GM12892 (cell line): ENCODE measurements at regions not wholly inside any gene's neighbourhood (a gene's known extent, or its start where the extent isn't known, plus 50 kb on each side); places are given as distances from the start of the nearest gene placed in this dataset.
"Not testable (repeated sequence)": the region's sequence is repeated elsewhere in the genome, so short reads cannot be mapped to it uniquely, and the experiment has no call there.

Experiments used
- DNase-seq: peaks from one replicate; pipeline ENCODE4 v3.0.0; 2011; ENCODE audit not compliant: insufficient read length
- FAIRE-seq: peaks from 2 replicates; lab custom pipeline; 2011; peaks lifted over from hg19 to GRCh38; lab: Jason Lieb, UNC
- POLR2A ChIP-seq: IDR thresholded peaks from 2 replicates; pipeline ENCODE4 v1.6.1; 2011; ENCODE audit warnings: low read depth, low read length, control low read depth
- POLR2AphosphoS5 ChIP-seq: IDR thresholded peaks from 2 replicates; pipeline ENCODE4 v1.6.1; 2011; ENCODE audit warnings: low read depth, low read length, control low read depth
- TAF1 ChIP-seq: IDR thresholded peaks from 2 replicates; pipeline ENCODE4 v1.6.1; 2011; ENCODE audit warnings: low read depth, mild to moderate bottlenecking, control low read depth, low read length, borderline replicate concordance

DNA sequence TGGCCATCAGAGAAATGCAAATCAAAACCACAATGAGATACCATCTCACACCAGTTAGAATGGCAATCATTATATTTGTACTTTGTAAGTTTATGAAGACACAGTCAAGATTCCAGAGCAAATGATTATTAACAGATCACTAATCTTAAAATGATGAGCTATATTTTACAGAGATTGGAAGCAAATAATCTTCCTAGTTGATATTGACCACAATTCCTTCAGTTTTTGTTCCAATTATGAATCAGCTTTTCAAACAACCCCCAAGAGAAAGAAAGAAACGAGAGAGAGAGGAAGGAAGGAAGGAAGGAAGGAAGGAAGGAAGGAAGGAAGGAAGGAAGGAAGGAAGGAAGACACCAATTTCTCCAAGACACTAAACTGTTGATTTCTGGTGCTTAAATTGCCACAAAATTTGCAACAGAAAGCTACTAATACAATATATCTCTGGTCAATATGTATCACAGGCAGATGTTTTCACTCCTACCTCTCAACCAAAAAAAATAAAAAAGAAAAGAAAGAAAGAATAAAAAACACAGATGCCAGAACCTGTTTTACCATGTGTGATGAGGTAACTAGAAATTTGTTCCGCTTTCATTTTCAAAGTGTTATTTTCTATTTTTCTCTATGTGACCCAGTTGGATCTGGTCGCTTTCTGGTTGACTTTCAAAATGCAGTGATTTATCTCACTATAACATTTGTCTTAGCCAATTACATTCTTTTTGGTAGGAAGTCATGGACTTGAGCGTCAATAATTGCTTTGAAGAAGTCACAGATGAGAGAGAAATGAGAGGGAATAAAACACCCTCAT, 1609.6 kb downstream of the SI start:
- no peak for DNase-seq
- no peak for FAIRE-seq
- no peak for TF ChIP-seq POLR2A
- no peak for TF ChIP-seq POLR2AphosphoS5
- no peak for TF ChIP-seq TAF1

DNA sequence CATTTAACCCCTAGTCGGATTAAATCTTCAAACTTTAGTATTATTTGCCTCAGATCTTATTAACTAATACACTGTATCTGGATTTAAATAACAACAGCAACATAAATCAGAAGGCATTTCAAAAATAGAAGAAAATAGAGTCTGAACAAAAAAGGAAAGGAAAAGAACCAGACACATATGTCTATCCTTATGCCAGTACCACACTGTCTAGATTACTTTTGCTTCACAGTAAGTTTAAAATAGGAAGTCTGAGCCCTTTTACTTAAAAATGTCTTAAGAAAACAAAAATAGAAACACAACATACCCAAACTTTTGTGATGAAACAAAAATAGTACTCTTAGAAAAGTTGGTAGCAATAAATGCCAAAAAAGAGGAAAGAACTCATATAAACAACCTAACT, 1615.8 kb downstream of the SI start:
- DNase-seq (no peak), FAIRE-seq (no peak)
- TF ChIP-seq POLR2A: no peak
- TF ChIP-seq TAF1: no peak
- no peak for TF ChIP-seq POLR2AphosphoS5

DNA sequence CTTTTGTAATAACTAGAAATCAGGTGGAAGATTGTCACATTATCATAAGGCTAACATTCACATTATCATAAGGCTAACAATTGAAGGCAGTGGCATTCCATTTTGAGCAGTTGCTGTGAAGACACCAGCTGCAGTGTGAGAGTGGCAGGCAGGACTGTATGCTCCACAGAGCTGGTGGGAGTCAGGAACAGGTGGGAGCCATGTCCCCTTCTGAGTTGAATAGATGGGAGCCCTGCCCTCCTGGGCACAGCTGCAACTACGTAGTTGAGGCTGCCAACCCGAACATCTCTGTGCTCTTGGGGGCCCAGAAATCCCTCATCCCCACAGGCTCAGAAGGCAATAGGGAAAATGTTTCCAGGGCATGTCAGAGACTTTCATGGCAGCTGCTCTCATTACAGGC, 1627.6 kb downstream of the SI start:
- DNase-seq (no peak), FAIRE-seq (no peak)
- no peak for TF ChIP-seq POLR2A
- TF ChIP-seq TAF1: no peak
- TF ChIP-seq POLR2AphosphoS5: no peak

DNA sequence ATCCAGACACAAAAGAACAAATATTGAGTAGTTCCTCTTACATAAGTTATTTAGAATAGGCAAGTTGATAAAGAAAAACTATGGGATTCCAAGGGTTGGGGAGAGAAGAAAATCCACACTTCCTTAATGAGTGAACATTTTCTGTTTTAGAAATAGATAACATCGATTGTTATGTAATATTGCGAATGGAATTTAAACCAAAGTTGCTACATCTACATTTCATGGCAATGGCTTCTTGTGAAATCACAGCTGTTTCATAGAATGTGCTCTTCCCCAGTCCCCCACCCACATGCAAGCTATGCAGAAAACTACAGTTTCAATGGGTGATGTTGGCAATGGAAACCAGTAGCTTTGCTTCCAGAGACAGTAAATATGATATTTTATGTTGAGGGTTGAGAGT, 1639.5 kb downstream of the SI start:
- no peak for TF ChIP-seq POLR2AphosphoS5
- no peak for TF ChIP-seq TAF1
- TF ChIP-seq POLR2A: no peak
- no peak for DNase-seq
- FAIRE-seq: no peak

DNA sequence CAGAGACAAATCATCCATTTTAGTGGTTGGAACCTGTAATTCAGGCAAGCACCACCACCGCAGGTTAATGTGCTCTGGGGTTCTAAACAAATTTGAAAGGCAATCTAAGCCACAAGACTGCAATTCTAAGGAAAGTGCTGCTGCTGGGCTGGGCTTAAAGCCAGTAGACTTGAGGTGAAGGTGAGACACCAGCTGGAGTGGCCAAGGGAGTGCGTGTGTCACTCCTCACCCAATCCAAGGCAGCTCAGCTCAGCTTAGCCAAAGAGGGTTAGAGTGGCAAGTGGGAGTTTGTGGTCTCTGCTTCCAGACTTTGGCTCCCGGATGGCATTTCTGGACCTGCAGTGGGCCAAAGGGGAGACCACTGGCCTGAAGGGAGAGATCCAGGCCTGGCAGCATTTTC, 1655.6 kb downstream of the SI start:
- DNase-seq (no peak), FAIRE-seq (no peak)
- TF ChIP-seq TAF1: no peak
- TF ChIP-seq POLR2AphosphoS5: no peak
- no peak for TF ChIP-seq POLR2A

DNA sequence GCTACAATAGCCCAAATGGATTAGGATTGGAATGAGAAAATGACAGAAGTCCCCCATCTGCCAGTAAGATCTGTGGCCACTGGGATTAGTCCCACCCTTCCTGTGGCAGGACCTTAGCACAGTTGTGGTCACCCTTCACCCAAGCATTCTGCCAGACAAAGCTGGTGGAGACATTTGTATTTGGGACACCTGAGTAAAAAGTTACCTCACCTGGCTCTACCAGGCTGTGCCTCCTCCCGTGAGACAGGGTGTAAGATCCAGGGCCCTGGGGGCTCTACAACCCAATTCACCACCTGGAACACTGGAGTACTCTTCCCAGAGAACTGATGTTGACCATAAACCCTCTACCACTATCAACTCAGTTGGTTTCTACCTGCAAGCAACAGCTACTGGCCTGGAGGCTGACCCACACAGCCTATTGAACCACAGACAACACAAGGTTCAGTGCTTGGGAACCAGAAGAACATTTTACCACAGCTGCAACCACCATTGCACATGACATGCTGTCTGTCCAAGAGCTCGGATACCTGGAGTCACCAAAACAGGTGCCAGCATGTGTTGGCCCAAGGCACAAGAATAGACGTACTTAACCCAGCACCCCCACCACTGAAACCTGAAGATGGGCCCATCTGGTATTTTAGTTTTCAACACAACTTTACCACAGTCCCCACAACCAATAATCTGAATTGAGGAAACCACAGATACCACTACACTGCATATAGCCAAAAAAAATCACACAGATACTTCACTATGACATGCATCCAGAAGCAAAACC, 1686.7 kb downstream of the SI start:
- no peak for FAIRE-seq
- TF ChIP-seq TAF1 (no peak), POLR2A (no peak), POLR2AphosphoS5 (no peak)
- DNase-seq: no peak

DNA sequence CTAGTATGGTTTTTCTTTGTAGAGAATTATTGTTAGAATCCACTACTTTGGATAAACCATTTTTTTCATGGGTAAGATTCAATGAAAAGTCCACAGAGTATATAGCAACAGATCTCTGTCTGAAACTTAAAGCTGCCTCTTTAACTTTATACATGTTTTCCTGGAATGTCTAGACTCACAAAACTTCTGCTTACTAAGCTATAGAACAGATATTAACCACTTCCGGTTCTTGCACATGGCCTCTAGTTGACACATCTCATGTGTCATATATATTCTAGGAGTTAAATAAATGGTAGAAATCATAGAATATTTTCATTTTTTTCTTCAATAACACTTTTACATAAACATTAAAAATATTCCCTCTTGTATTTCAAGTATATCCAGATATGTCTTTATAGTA, 1693.9 kb downstream of the SI start:
- TF ChIP-seq POLR2AphosphoS5 (no peak), TAF1 (no peak), POLR2A (no peak)
- no peak for FAIRE-seq
- no peak for DNase-seq

DNA sequence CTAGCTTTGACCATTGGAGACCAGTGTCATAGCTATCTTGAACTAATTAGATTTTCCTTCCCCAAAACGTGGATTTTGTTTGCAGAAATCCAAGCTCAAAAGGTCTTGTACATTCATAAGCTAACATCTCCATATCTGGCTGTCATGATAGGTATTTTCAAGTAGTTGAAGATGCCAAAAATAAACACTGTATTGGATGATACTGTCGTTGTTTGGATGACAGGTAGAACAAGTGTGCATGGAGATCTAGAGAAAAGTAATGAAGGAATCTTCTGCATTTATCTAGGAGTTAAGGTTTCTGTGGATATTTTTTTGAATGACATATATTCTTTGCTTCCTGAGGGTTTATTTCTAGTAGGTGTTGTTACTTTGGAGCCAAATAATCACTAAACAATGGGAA, 1696.1 kb downstream of the SI start:
- no peak for FAIRE-seq
- TF ChIP-seq POLR2AphosphoS5 (no peak), POLR2A (no peak), TAF1 (no peak)
- DNase-seq: no peak

DNA sequence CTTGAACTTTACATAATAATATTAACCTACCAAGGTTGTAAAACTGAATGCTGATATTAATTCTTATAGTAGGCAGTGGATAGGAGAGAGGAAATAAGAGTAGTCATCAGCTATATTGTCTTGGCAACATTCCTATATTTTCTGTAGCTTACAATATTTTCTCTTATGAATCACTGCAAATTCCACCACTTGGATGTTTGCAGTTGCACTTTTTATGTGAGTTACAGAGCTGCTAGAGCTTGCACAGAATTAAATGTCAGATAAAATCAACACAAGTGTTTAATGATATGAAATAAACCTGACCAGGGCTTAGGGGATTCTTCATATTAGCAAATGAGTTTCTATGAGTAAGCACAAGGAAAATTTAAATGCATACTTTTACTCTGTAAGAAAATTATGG, 1710.1 kb downstream of the SI start:
- TF ChIP-seq POLR2AphosphoS5: no peak
- no peak for TF ChIP-seq POLR2A
- TF ChIP-seq TAF1: no peak
- FAIRE-seq: no peak
- DNase-seq: no peak

DNA sequence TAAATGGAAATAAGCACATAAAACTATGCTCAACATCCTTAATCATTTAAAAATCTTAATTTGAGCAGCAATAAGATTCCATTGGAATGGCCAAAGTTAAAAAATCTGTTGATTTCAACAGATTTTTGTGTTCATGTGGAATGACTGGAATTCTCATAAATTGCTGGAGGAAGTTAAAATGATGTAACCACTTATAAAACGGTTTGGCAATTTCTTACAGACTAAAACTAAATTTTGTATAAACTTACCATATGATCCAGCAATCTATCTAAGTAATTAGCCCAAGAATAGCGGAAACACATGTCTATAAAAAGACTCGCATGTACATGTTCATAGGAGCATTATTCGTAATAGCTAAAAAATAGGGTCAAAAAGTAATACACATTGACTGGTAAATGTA, 1713.6 kb downstream of the SI start:
- FAIRE-seq (no peak), DNase-seq (no peak)

DNA sequence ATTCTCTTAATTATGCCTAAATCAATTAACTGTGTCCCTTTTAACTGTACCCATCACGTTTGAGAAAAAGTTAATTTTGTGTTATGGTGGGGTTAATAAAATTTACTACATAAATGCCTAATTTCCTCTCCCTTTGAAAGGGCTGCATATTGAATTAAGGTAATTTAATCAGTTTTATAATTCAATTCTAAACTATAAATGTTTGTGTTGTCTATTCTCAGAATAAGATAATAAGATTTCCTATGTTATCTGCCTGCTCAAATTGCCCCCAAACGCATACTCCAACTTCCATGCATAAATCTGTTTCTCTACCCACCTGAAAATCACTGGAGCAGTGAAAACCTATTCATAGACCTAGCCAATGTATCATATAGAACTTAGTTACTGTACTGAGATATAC, 1716.1 kb downstream of the SI start:
- no peak for TF ChIP-seq POLR2A
- no peak for TF ChIP-seq POLR2AphosphoS5
- TF ChIP-seq TAF1: no peak
- DNase-seq: no peak
- FAIRE-seq: no peak

More for the DNA sequence above, 1713.6 kb downstream of the SI start:
- TF ChIP-seq TAF1: no peak
- TF ChIP-seq POLR2AphosphoS5: no peak
- TF ChIP-seq POLR2A: no peak

DNA sequence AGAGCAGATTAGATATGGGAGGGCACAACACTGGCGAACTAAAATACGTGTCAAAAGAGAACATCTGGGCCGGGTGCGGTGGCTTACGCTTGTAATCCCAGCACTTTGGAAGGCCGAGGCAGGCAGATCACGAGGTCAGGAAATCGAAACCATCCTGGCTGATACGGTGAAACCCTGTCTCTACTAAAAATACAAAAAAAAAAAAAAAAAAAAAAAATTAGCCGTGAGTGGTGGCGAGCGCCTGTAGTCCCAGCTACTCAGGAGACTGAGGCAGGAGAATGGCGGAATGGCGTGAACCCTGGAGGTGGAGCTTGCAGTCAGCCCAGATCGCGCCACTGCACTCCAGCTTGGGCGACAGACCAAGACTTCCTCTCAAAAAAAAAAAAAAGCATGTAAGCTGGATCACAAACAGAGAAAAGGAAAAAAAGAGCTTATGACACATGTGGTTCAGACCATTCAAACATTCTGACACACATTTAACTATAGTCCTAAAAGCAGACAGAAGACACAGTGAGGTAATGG, 1716.9 kb downstream of the SI start:
- not testable (repeated sequence) for FAIRE-seq, DNase-seq
